Mucosa of rectum (tissue), 2 donors: ENCODE measurements at regions not wholly inside any gene's neighbourhood (a gene's known extent, or its start where the extent isn't known, plus 50 kb on each side); places are given as distances from the start of the nearest gene placed in this dataset.

Experiments
- H3K27ac ChIP-seq, 2 donors: one replicate each; pipeline ENCODE4 v1.7.0; 2013; ENCODE audit warnings: inconsistent platforms in 2 of 2, low read depth in 2 of 2, low read length in 2 of 2
- H3K27me3 ChIP-seq, 2 donors: one replicate each; pipeline ENCODE4 v1.7.0; 2013; ENCODE audit warnings: low read length in 2 of 2; ENCODE audit not compliant: control insufficient read depth in 2 of 2, insufficient read depth in 2 of 2
- H3K36me3 ChIP-seq, 2 donors: one replicate each; pipeline ENCODE4 v1.7.0; 2013; ENCODE audit warnings: low read length in 2 of 2; ENCODE audit not compliant: control insufficient read depth in 2 of 2, insufficient read depth in 2 of 2
- H3K4me1 ChIP-seq, 2 donors: one replicate each; pipeline ENCODE4 v1.7.0; 2013; ENCODE audit warnings: low read length in 2 of 2, mild to moderate bottlenecking in 1 of 2; ENCODE audit not compliant: control insufficient read depth in 2 of 2, insufficient read depth in 2 of 2
- H3K4me3 ChIP-seq, 2 donors: one replicate each; pipeline ENCODE4 v1.7.0; 2013; ENCODE audit warnings: low read length in 2 of 2
- H3K9ac ChIP-seq, 2 donors: one replicate each; pipeline ENCODE4 v1.7.0; 2013; ENCODE audit warnings: low read length in 2 of 2, low read depth in 1 of 2, mild to moderate bottlenecking in 1 of 2
- H3K9me3 ChIP-seq, 2 donors: one replicate each; pipeline ENCODE4 v1.7.0; 2013; ENCODE audit warnings: low read length in 2 of 2; ENCODE audit not compliant: control insufficient read depth in 2 of 2
- donor health status: healthy.
- donor health status: Normal muscosa, but diverticular disease.

DNA sequence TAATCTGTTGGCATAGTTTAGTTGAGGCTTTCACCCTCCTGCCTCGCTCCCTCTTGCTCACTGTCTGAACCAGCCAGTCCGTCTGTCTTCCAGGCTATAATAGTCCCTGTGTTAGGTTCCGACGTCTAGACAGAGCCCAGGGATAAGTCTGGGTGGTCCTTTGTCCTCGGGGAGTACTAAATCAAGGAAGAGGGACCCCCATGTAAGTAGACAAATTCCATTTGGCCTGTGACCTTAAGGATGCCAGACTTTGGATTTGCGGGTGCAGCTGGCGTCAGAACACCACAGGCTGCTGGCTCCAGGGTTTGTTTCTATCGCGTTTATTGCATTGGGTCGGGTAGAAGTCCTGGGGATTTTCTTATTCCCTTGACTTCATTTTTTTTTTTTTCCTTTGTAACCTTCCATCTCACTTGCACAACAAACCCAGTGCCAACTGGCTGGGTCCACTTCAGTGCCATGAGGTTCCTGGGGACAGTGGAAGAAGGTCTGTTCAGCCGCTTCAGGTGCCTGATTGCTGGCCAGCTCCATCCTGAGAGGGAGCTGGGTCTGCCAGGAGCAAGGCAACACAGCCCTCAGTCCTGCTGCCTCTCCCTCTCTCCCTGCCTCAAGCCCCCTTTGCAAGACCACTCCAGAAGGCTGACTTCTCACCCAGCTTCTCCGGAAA is 95.4 kb upstream of the KLHL25 start:
- H3K9me3 ChIP-seq = no peaks in the 10 kb centered on the region
- no peak overlapping the region for H3K9ac ChIP-seq
- H3K36me3 ChIP-seq = no peaks in the 10 kb centered on the region
- H3K27me3 ChIP-seq = peaks cover 0 to 4% of the 10 kb centered on the region in 2 donors
- no peaks in the 10 kb centered on the region for H3K4me1 ChIP-seq
- no peak overlapping the region for H3K27ac ChIP-seq
- H3K4me3 ChIP-seq = no peak overlapping the region

DNA sequence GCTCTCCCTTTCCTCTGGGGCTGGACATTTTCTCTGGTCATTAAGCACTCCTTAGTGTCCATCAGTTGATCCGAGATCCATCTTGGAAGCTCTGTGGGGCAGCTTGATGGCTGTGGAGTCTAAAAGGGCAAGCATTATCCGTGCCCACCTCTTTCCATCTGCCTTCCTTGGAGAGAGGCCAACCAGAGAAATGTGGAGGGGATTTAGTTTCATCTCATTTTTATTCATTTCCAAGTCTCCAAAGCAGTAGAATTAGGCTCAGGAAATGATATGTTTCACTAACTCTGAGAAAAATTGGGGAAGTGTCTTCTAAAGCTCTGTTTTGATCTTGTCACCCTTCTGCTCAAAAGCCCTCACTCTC is 95.9 kb upstream of the KLHL25 start:
- no peak overlapping the region for H3K27ac ChIP-seq
- no peaks in the 10 kb centered on the region for H3K9me3 ChIP-seq
- peaks cover 0 to 5% of the 10 kb centered on the region in 2 donors for H3K27me3 ChIP-seq
- no peaks in the 10 kb centered on the region for H3K4me1 ChIP-seq
- no peak overlapping the region for H3K4me3 ChIP-seq
- no peaks in the 10 kb centered on the region for H3K36me3 ChIP-seq
- no peak overlapping the region for H3K9ac ChIP-seq

DNA sequence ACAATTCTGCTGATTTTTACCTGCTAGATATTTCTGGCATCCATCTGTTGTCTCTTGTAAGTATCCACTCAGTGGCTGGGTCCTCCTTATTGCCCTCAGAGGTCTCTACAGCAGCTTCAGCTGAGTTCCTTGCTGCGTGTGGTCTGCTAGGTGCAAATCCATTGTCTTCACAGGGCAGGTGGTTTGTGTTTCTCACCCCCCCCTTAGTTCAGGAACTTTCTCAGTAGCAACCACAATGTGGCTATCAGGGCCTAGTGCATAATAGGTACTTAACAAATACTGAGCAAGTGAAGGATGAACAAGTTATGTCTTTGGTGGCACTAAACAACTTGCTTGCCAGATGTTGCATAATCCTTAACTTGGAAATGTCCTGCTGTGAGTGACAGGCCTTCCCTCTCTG is 96.7 kb upstream of the KLHL25 start:
- no peaks in the 10 kb centered on the region for H3K36me3 ChIP-seq
- no peak overlapping the region for H3K27ac ChIP-seq
- peaks cover 3 to 5% of the 10 kb centered on the region in 2 donors for H3K27me3 ChIP-seq
- no peak overlapping the region for H3K4me3 ChIP-seq
- no peaks in the 10 kb centered on the region for H3K9me3 ChIP-seq
- no peak overlapping the region for H3K9ac ChIP-seq
- no peaks in the 10 kb centered on the region for H3K4me1 ChIP-seq

DNA sequence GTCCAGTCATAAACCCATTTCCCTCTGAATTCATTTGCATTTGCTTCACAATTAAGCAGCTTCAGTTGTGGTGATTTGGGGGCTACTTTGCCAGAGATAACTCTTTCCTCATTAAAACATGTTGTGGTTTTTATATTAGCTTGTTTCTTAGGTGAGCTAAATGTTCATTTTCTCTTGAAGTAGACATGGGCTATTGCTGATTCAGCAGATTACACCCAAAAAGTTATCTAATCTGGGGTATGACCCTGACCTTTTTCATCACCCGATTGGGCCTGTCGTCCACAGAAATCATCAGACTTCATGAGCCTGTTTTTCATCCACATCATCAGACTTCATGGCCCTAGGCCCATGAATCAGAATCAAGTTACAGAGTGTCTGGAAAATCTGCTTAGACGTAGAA is 97.5 kb upstream of the KLHL25 start:
- H3K9ac ChIP-seq = no peak overlapping the region
- H3K36me3 ChIP-seq = no peaks in the 10 kb centered on the region
- no peaks in the 10 kb centered on the region for H3K4me1 ChIP-seq
- H3K9me3 ChIP-seq = no peaks in the 10 kb centered on the region
- H3K27me3 ChIP-seq = peaks cover 3 to 5% of the 10 kb centered on the region in 2 donors
- no peak overlapping the region for H3K4me3 ChIP-seq
- H3K27ac ChIP-seq = no peak overlapping the region

DNA sequence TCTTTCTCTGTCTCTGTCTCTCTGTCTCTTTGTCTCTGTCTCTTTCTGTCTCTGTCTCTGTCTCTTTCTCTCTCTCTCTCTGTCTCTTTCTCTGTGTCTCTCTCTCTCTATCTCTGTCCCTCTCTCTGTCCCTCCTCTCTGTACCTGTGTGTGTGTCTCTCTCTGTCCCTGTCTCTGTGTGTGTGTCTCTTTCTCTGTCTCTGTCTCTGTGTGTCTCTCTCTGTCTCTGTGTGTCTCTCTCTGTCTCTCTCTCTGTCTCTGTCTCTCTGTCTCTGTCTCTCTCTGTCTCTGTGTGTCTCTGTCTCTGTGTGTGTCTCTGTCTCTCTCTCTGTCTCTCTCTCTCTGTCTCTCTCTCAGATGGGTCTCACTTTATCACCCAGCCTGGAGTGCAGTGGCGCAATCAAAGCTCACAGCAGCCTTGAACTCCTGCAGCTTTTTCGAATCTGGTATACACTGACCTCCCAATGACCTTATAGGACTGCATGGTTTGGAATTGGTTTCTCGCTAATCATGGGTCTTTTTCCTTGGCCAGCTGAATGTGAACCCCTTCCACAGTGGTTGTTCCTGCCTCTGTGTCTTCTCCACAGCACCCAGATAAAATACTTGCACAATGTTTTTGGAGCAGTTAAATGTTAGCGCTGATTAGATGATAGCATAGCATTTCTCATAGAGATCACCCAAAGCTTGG is 102.6 kb upstream of the KLHL25 start:
- Histone ChIP-seq H3K27ac (no peak overlapping the region), H3K4me3 (no peak overlapping the region)

DNA sequence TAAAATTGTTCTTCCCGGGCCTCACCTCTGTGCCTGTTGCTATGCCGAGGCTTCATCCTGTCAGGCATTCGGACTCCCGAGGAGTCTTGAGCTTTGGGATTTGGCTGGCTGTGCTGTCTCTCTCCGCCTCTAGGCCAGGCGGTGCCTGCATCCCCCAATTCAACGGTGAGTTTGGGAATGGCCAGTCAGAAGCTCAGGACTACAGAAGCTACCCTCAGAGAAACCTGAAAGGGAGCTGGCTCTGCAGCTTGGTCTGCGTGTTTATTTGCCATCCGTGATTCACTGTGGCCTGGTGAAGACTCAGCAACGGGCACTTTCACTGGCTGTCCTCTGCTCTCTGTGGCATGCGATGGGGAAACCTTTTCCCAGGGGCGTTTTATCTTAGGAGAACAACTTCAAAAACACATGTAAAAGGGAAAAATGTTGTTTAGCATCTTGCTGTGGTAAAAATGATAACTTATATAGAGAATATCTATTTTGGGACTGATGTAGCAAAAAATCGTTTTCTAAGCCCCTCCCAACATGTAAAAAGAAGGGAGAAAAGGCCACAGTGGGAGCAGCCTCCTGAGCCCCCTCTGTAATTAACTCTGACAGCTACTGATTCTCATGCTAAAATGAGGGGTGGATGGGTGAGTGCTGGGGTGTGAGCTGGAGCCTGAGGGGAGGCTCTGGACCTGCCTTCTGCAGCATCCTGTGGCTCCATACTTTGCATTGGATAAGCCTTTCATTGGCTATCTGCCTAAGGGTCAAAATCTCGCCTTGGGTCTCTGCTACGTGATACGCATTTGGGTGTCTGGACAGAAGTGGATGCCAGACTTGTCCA is 103.4 kb upstream of the KLHL25 start:
- no peak overlapping the region for H3K4me3 ChIP-seq
- H3K9me3 ChIP-seq = no peaks in the 10 kb centered on the region
- H3K27me3 ChIP-seq = peaks cover 3 to 5% of the 10 kb centered on the region in 2 donors

More for the DNA sequence above, 102.6 kb upstream of the KLHL25 start:
- no peaks in the 10 kb centered on the region for H3K36me3 ChIP-seq
- H3K27me3 ChIP-seq = peaks cover 3 to 5% of the 10 kb centered on the region in 2 donors
- H3K9me3 ChIP-seq = no peaks in the 10 kb centered on the region
- peaks cover 0 to 2% of the 10 kb centered on the region in 2 donors for H3K4me1 ChIP-seq
- H3K9ac ChIP-seq = no peak overlapping the region

DNA sequence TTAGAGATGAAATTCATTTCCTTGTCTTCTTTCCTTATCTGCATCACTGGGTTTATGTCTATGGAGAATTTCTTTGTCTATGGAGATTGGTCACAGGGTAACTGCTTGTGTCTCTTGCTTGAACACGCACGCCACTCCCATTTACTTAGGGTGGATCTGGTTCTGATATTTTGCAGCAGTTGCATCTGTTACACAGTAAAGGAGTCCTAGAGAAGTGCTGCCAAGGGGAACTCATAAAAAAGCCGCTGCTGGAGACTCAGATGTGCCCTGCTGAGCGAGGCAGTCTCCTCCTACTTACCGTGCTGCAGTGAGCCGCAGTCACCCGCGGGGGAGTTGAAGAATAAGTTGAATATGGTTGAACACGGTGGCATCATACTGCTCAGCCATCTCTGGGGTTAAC is 105.2 kb upstream of the KLHL25 start:
- no peak overlapping the region for H3K4me3 ChIP-seq
- H3K9ac ChIP-seq = no peak overlapping the region
- peak overlapping the region in 1 of 2 donors; percentile 6 for H3K27ac ChIP-seq
- H3K9me3 ChIP-seq = no peaks in the 10 kb centered on the region
- H3K27me3 ChIP-seq = peaks cover 3% of the 10 kb centered on the region in 2 donors
- H3K36me3 ChIP-seq = no peaks in the 10 kb centered on the region
- H3K4me1 ChIP-seq = peaks cover 0 to 2% of the 10 kb centered on the region in 2 donors

More for the DNA sequence above, 103.4 kb upstream of the KLHL25 start:
- no peak overlapping the region for H3K27ac ChIP-seq
- no peak overlapping the region for H3K9ac ChIP-seq
- H3K36me3 ChIP-seq = no peaks in the 10 kb centered on the region
- peaks cover 0 to 2% of the 10 kb centered on the region in 2 donors for H3K4me1 ChIP-seq

DNA sequence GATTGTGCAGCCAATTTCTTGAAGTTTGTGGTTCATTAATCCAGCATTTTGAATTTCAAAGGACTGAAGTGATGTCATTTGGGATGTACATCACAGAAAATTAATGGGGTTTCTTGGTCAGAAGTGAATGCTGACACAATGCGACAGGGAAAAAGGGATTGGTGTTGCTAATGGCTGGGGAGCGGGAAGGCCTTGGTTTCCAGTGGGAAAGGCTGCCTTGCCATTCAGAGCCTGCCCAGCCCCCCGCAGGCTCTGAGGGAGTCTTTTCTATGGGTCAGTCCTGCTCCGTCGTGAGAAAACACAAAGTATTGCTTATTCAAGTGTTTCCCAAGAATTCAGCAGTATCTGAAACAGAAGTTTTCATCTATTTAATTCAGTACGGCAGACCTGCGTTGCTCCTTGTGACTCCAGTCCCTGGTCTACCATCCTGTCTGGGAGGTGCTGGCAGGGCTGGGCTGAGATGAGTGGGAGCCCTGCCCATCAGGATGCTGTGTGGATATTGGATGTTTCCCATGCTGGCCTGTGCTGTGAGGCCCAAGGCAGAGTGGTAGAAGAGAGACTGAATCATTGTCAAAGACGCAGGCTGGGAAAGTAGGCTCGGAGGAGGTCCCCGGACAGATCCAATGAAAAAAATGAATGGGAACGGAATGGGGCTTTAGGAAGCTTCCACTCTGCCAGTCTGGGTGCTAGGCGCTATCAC is 111.2 kb upstream of the KLHL25 start:
- no peaks in the 10 kb centered on the region for H3K36me3 ChIP-seq
- no peak overlapping the region for H3K27ac ChIP-seq
- H3K4me1 ChIP-seq = no peaks in the 10 kb centered on the region
- no peaks in the 10 kb centered on the region for H3K9me3 ChIP-seq
- H3K9ac ChIP-seq = no peak overlapping the region
- peaks cover 0 to 2% of the 10 kb centered on the region in 2 donors for H3K27me3 ChIP-seq
- no peak overlapping the region for H3K4me3 ChIP-seq

DNA sequence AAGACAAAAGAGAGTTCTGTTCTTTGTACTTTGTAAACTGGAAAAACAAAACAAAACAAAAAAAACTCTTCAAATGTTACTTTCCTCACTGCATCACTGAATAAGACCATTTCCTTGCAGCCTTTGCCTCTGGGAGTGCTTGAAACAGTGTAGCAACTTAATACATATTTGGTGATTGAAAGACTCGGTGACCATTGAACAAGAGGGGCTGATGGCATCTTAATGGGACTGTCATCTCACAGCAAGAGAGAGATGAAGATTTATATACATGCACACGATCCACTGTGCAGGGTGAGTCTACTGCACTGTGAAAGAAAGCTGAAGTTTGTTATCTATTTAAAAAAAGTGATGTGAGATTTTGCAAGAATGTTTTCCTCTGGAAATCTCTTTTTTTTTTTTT is 111.9 kb upstream of the KLHL25 start:
- Histone ChIP-seq H3K27me3 (peaks cover 0 to 2% of the 10 kb centered on the region in 2 donors), H3K4me3 (no peak overlapping the region), H3K9me3 (no peaks in the 10 kb centered on the region), H3K4me1 (no peaks in the 10 kb centered on the region), H3K36me3 (no peaks in the 10 kb centered on the region), H3K27ac (no peak overlapping the region), H3K9ac (no peak overlapping the region)
